Activated CD4-positive, alpha-beta T cell treated with anti-CD3 and anti-CD28 coated beads for 36 hours (primary cell): ENCODE measurements at regions not wholly inside any gene's neighbourhood (a gene's known extent, or its start where the extent isn't known, plus 50 kb on each side); places are given as distances from the start of the nearest gene placed in this dataset.
"Not testable (repeated sequence)": the region's sequence is repeated elsewhere in the genome, so short reads cannot be mapped to it uniquely, and the experiment has no call there.

Experiments used
- ATAC-seq: fragments of 200-7000 bp; cut with Tn5 transposase; one replicate; pipeline ENCODE4 v1.10.0; 2021; ENCODE audit warnings: mild to moderate bottlenecking, moderate library complexity
- CTCF ChIA-PET: fragments of 350-600 bp; sonication (Branson Sonifier 250); formaldehyde crosslinking; loops from one replicate; lab custom pipeline; 2021; ENCODE audit warnings: antibody characterized with exemption; lab: Charles Lee
- POLR2A ChIA-PET: fragments of 350-600 bp; sonication (Branson Sonifier 250); formaldehyde crosslinking; loops from one replicate; lab custom pipeline; 2021; ENCODE audit warnings: antibody characterized with exemption, inconsistent platforms; lab: Charles Lee
- DNase-seq: peaks from one replicate; pipeline ENCODE4 v3.0.0-alpha.2; 2020
- H3K27ac Mint-ChIP-seq: one replicate; pipeline ENCODE4 v1.8.0; 2021; ENCODE audit warnings: mixed read lengths
- H3K27me3 Mint-ChIP-seq: one replicate; pipeline ENCODE4 v1.8.0; 2021; ENCODE audit warnings: mixed read lengths
- H3K36me3 Mint-ChIP-seq: one replicate; pipeline ENCODE4 v1.8.0; 2021; ENCODE audit warnings: low read depth, mixed read lengths
- H3K4me1 Mint-ChIP-seq: one replicate; pipeline ENCODE4 v1.8.0; 2021; ENCODE audit warnings: mixed read lengths
- H3K4me3 Mint-ChIP-seq: one replicate; pipeline ENCODE4 v1.8.0; 2021; ENCODE audit warnings: mild to moderate bottlenecking, moderate library complexity, mixed read lengths
- H3K9me3 Mint-ChIP-seq: one replicate; pipeline ENCODE4 v1.8.0; 2021; ENCODE audit warnings: low read depth, mixed read lengths
- intact Hi-C, 2 experiments: fragments of 100-400 bp; cut with DNase I in 1 of 2; cut with micrococcal nuclease in 1 of 2; formaldehyde crosslinking; loops; one replicate each; pipeline versions ENCODE4 v1.14.2 to v1.15.1; 2022 to 2024; cut with DNase I, micrococcal nuclease

- H3K9me3 Mint-ChIP-seq, DNase-seq, H3K4me3 Mint-ChIP-seq, ATAC-seq, H3K27ac Mint-ChIP-seq, H3K27me3 Mint-ChIP-seq, POLR2A ChIA-PET, H3K36me3 Mint-ChIP-seq, CTCF ChIA-PET, intact Hi-C loops: not testable (repeated sequence)
- H3K4me1 Mint-ChIP-seq = peaks cover 27% of the 10 kb centered on the region
Observed at GRCh38 chr4:123605797-123606196, 209.2 kb downstream of the SPRY1 start.

DNA sequence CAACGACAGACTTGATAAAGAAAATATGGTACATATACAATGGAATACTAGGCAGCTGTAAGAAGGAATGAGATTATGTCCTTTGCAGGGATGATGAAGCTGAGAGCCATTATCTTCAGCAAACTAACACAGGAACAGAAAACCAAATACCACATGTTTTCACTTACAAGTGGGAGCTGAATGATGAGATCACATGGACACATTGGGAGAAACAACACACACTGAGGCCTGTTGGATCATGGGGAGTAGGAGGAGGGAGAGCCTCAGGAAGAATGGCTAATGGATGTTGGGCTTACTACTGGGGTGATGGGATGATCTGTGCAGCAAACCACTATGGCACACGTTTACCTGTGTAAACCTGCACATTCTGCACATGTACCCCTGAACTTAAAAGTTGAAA is 209.7 kb downstream of the SPRY1 start:
- Mint-ChIP-seq H3K9me3 (no peaks in the 10 kb centered on the region), H3K4me1 (peaks cover 22% of the 10 kb centered on the region), H3K27ac (no peak overlapping the region), H3K4me3 (no peak overlapping the region), H3K27me3 (no peaks in the 10 kb centered on the region), H3K36me3 (no peaks in the 10 kb centered on the region)
- DNase-seq (no peak), ATAC-seq (no peak)
- POLR2A ChIA-PET = no interaction called here
- CTCF ChIA-PET = no interaction called here
- intact Hi-C loops = no loop called here

DNA sequence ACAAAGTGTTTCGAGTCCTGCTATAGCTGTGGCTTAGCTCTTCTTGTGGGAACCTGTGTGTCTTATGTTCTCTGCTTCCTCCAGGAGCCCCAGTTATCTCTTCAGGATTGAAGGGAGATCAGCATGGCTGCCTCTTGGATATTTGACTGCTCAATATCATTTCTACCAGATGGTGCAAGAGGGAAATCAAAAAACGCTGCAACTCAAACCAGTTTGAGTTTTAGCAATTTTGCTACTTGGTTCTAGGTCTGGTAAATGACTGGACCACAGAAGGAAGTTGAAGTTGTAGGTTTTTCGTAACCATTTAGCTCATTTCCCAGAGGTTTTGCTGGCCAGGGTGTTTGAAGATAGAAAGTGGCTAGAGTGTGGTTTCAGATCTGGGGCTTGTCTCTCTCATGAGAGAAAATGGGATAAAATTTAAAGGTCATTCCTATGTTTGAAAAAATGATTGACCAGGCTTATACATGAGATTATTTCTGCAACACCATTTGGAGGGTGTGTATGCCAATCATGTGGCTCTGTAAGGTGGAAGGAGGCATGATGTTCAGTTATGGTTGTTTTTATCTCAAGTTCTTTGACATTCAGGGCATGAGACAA is 210.4 kb downstream of the SPRY1 start:
- no peak overlapping the region for H3K27ac Mint-ChIP-seq

DNA sequence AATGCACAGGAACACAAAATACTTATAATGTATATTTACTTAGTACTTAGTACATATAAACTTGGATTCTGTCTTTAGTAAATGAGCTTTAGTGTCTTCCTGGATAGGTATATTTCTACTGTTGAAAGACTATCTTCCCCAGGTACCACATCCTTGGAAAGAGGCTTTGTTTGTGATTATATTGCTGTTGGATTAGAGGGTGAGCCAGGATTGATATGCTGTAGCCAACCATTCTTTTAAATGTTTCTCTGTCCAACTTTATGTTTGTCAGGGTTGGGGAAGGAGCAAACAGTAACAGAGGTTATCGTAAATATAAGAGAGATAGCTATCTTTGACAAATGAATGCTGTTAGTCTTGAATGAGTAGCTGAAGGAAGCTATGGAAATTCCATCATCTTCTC is 213.2 kb downstream of the SPRY1 start:
- H3K4me3 Mint-ChIP-seq = no peak overlapping the region
- DNase-seq (no peak), ATAC-seq (no peak)
- H3K9me3 Mint-ChIP-seq = no peaks in the 10 kb centered on the region
- intact Hi-C loops = no loop called here
- ChIA-PET POLR2A (no interaction called here), CTCF (interaction anchor here (1.0 kb wide), 1 partner anchor 21 kb away, joined by 3 read pairs; no protein-coding TSS in a partner anchor)
- H3K36me3 Mint-ChIP-seq = no peaks in the 10 kb centered on the region
- H3K4me1 Mint-ChIP-seq = peaks cover 7% of the 10 kb centered on the region
- H3K27ac Mint-ChIP-seq = no peak overlapping the region
- H3K27me3 Mint-ChIP-seq = no peaks in the 10 kb centered on the region

More for the DNA sequence above, 210.4 kb downstream of the SPRY1 start:
- ATAC-seq (no peak), DNase-seq (no peak)
- Mint-ChIP-seq H3K9me3 (no peaks in the 10 kb centered on the region), H3K4me3 (no peak overlapping the region), H3K36me3 (no peaks in the 10 kb centered on the region), H3K27me3 (no peaks in the 10 kb centered on the region), H3K4me1 (peaks cover 18% of the 10 kb centered on the region)
- ChIA-PET CTCF (no interaction called here), POLR2A (no interaction called here)
- intact Hi-C loops = no loop called here

DNA sequence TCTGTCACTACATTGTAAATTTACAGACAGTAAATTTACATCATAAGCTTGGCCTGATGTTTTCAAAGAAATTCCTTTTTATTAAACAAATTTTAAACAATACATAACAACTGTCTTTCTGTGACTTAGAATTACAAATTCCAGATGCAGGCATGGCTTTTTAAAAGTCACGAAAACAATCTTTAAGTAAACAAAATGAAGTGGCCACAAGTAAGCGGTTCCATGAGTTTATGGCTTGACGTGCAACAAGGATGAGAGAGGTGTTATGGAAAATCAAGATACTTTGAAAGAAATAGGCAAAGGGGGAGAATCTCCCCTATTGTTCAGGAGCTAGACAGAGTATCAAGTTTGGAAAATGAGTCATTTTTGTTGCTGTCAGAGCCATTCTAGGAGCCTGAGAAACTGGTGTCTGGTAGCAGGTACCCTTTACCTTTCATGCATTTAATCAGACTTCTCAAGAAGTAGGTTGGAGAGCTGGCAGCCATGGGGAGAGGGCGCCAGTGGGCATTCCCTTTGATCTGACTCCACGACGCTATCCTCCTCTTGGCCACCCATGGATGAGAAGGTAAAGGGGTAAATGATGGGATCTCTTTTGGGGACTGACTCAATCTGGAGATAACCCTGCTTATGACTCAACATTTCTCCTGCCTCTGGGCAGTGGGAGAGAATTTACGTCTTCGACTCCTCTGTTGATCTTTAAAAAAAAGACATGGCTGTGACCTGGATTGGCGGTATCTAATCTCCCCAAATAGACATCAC is 217.2 kb downstream of the SPRY1 start:
- Mint-ChIP-seq H3K4me1 (peaks cover 15% of the 10 kb centered on the region), H3K9me3 (no peaks in the 10 kb centered on the region), H3K27me3 (no peaks in the 10 kb centered on the region), H3K4me3 (no peak overlapping the region), H3K27ac (no peak overlapping the region), H3K36me3 (no peaks in the 10 kb centered on the region)
- ChIA-PET POLR2A (no interaction called here), CTCF (no interaction called here)
- intact Hi-C loops = no loop called here
- ATAC-seq (no peak), DNase-seq (no peak)

- no peak overlapping the region for H3K4me3 Mint-ChIP-seq
- H3K27me3 Mint-ChIP-seq = no peaks in the 10 kb centered on the region
- ChIA-PET POLR2A (no interaction called here), CTCF (no interaction called here)
- no peak overlapping the region for H3K27ac Mint-ChIP-seq
- DNase-seq (no peak), ATAC-seq (no peak)
- intact Hi-C loops = no loop called here
- H3K9me3 Mint-ChIP-seq = no peaks in the 10 kb centered on the region
- H3K4me1 Mint-ChIP-seq = peaks cover 15% of the 10 kb centered on the region
- no peaks in the 10 kb centered on the region for H3K36me3 Mint-ChIP-seq
Observed at GRCh38 chr4:123615901-123616300, 219.3 kb downstream of the SPRY1 start.

DNA sequence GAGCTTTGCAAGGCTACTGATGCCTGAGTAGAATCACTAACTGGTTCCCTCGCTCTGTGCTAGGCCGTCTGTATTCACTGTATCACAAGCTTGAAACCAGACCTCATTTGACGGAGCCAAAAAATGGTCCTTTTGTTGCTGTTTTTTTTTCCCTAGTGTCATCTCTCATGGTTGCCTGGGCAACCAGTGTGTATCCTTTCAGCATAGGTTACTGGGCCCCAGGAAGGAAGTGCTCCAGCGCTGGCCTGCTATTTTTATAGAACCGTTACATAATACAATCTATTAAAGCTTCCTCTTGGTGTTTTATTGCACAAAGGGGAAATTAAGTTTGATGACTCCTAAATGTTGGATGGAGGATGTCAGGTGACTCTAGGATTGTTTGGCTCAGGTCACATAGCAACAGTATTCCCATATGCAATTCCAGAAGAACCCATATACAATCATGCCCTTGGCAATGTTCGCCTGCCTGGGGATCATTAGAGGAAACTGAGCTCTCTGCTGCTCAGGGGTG is 220.4 kb downstream of the SPRY1 start:
- Mint-ChIP-seq H3K9me3 (no peaks in the 10 kb centered on the region), H3K4me3 (no peak overlapping the region), H3K27me3 (no peaks in the 10 kb centered on the region), H3K36me3 (no peaks in the 10 kb centered on the region), H3K4me1 (peaks cover 15% of the 10 kb centered on the region), H3K27ac (peak overlapping the region; percentile 23)
- ChIA-PET POLR2A (no interaction called here), CTCF (interaction anchor here (2.0 kb wide), 1 partner anchor 53 kb away, joined by 8 read pairs; no protein-coding TSS in a partner anchor)
- intact Hi-C loops = no loop called here
- ATAC-seq (peak; percentile 87), DNase-seq (peak; percentile 51)

GRCh38 chr4:123617791-123618190 is 221.2 kb downstream of the SPRY1 start:
- peaks cover 15% of the 10 kb centered on the region for H3K4me1 Mint-ChIP-seq
- POLR2A ChIA-PET = no interaction called here
- H3K9me3 Mint-ChIP-seq = no peaks in the 10 kb centered on the region
- CTCF ChIA-PET = interaction anchor here (1.1 to 2.0 kb wide), 2 partner anchors 14 to 54 kb away, joined by 3 to 8 read pairs; no protein-coding TSS in a partner anchor
- intact Hi-C loops = no loop called here
- DNase-seq (no peak), ATAC-seq (no peak)
- H3K36me3 Mint-ChIP-seq = no peaks in the 10 kb centered on the region
- no peak overlapping the region for H3K4me3 Mint-ChIP-seq
- no peaks in the 10 kb centered on the region for H3K27me3 Mint-ChIP-seq
- no peak overlapping the region for H3K27ac Mint-ChIP-seq

DNA sequence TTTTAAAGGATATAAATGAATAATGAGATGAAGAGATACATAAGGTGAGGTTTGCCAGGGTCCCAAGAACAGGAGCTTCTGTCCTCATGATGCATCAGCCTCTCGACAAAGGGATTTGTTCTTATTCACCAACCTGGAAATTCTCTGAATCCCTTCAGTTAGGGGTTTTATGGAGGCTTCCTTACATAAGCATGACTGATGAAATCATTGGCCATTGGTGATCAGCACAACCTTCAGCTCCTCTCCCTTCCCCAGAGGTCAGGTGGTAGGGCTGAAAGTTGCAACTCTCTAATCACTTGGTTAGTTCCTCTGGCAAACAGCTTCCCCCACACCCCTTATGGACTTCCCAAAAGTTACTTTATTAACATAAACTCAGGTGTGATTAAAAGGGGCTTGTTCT is 222.0 kb downstream of the SPRY1 start:
- CTCF ChIA-PET = interaction anchor here (0.6 to 2.0 kb wide), 4 partner anchors 13 to 84 kb away, joined by 3 to 8 read pairs (median 4); no protein-coding TSS in a partner anchor
- intact Hi-C loops = no loop called here
- Mint-ChIP-seq H3K27me3 (no peaks in the 10 kb centered on the region), H3K9me3 (no peaks in the 10 kb centered on the region), H3K4me3 (no peak overlapping the region), H3K4me1 (peaks cover 15% of the 10 kb centered on the region), H3K36me3 (no peaks in the 10 kb centered on the region), H3K27ac (no peak overlapping the region)
- DNase-seq (no peak), ATAC-seq (no peak)
- POLR2A ChIA-PET = interaction anchor here (0.6 kb wide), 1 partner anchor 79 kb away, joined by 3 read pairs; no protein-coding TSS in a partner anchor

DNA sequence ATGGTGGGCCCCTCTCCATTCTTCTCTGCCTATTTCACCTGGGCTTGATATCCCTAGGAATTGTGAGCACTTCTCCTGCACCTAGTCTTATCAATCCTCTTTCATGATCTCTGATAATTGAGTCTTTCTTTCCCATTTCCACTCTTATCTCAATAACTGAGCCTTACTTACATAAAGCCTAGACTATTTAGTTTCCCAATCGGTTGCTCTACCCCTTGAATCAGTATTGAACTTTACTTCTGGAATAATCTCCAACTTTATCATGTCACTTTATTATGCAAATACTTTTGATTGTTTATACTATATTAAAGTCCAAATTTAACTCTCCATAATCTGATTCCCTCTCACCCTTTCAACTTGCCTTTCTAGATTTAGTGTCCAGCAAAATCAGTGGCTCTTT is 222.7 kb downstream of the SPRY1 start:
- Mint-ChIP-seq H3K4me1 (peaks cover 15% of the 10 kb centered on the region), H3K36me3 (no peaks in the 10 kb centered on the region), H3K9me3 (no peaks in the 10 kb centered on the region), H3K4me3 (no peak overlapping the region), H3K27ac (no peak overlapping the region), H3K27me3 (no peaks in the 10 kb centered on the region)
- CTCF ChIA-PET = interaction anchor here (0.6 kb wide), 1 partner anchor 69 kb away, joined by 4 read pairs; no protein-coding TSS in a partner anchor
- POLR2A ChIA-PET = interaction anchor here (0.6 kb wide), 1 partner anchor 80 kb away, joined by 3 read pairs; no protein-coding TSS in a partner anchor
- DNase-seq (no peak), ATAC-seq (no peak)
- intact Hi-C loops = no loop called here

DNA sequence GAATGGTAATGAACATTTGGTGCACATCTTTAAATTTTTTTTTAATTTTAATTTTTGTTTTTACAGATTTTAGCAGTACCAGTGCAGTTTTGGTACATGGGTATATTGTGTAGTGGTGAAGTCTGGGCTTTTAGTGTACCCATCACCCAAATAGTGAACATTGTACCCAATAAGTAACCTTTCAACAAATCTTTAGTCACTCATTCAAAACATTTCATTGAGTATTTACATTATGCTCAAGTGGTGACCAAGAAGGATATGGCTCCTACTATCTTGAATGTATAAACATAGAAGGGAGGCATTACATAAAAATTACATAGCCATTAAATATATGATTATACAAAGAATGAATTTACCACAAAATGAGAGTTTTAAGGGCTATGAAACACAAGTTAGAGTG is 223.3 kb downstream of the SPRY1 start:
- intact Hi-C loops = no loop called here
- H3K9me3 Mint-ChIP-seq = no peaks in the 10 kb centered on the region
- no peaks in the 10 kb centered on the region for H3K27me3 Mint-ChIP-seq
- no peak for ATAC-seq
- no peak overlapping the region for H3K27ac Mint-ChIP-seq
- POLR2A ChIA-PET = no interaction called here
- H3K4me1 Mint-ChIP-seq = peaks cover 17% of the 10 kb centered on the region
- no peaks in the 10 kb centered on the region for H3K36me3 Mint-ChIP-seq
- H3K4me3 Mint-ChIP-seq = no peak overlapping the region
- DNase-seq = no peak
- CTCF ChIA-PET = no interaction called here
